GM10248 (cell line): ENCODE measurements at regions not wholly inside any gene's neighbourhood (a gene's known extent, or its start where the extent isn't known, plus 50 kb on each side); places are given as distances from the start of the nearest gene placed in this dataset.

ENCODE experiments used
- CTCF ChIA-PET: fragments of 300-600 bp; sonication (Branson Sonifier 250); formaldehyde crosslinking; extraction: SDS; loops from one replicate; lab custom pipeline; 2021; ENCODE audit warnings: antibody characterized with exemption; lab: Yijun Ruan, JAX
- POLR2A ChIA-PET: fragments of 350-650 bp; sonication (Branson Sonifier 250); formaldehyde crosslinking; extraction: SDS; loops from one replicate; lab custom pipeline; 2020; ENCODE audit warnings: antibody characterized with exemption; lab: Yijun Ruan, JAX
- DNase-seq: peaks from one replicate; pipeline ENCODE4 v3.0.0; 2012; ENCODE audit errors: extremely low spot score
- TF ChIP-seq, protein P1 (sequence below): IDR thresholded peaks from 2 replicates; pipeline ENCODE4 v1.5.1; 2012; ENCODE audit warnings: mild to moderate bottlenecking, low read depth; ENCODE audit errors: extremely low read depth, missing control alignments, control extremely low read depth

- DNase-seq: no peak
- ChIA-PET CTCF (interaction anchor here (0.9 to 1.4 kb wide), 2 partner anchors 10 to 34 kb away, joined by 3 to 4 read pairs; no protein-coding TSS in a partner anchor), POLR2A (no interaction called here)
- TF ChIP-seq, protein P1, sequence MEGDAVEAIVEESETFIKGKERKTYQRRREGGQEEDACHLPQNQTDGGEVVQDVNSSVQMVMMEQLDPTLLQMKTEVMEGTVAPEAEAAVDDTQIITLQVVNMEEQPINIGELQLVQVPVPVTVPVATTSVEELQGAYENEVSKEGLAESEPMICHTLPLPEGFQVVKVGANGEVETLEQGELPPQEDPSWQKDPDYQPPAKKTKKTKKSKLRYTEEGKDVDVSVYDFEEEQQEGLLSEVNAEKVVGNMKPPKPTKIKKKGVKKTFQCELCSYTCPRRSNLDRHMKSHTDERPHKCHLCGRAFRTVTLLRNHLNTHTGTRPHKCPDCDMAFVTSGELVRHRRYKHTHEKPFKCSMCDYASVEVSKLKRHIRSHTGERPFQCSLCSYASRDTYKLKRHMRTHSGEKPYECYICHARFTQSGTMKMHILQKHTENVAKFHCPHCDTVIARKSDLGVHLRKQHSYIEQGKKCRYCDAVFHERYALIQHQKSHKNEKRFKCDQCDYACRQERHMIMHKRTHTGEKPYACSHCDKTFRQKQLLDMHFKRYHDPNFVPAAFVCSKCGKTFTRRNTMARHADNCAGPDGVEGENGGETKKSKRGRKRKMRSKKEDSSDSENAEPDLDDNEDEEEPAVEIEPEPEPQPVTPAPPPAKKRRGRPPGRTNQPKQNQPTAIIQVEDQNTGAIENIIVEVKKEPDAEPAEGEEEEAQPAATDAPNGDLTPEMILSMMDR: no peak
These were observed 131.0 kb upstream of the SLC34A2 start for GRCh38 chr4:25524663-25525062.

DNA sequence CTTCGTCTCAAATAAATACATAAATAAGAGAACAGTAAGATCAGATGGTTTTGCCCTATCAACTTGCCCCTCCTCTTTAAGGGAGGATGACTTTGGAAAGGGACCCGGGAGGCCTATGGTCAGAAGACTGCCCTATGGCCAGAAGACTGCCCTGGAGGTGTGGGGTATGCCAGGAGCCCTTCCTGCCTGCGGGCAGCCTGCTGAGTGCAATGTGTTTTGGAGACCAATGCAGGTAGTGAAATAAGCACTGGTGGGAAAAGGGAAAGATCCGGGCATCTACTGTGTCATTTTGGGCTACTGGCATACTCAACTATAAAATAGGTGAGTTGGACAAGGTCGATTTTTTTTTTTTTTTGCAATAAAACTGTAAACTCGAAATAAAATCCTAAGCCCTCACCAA, 129.8 kb upstream of the SLC34A2 start:
- ChIA-PET POLR2A (no interaction called here), CTCF (no interaction called here)
- TF ChIP-seq, protein P1: no peak
- DNase-seq: no peak

DNA sequence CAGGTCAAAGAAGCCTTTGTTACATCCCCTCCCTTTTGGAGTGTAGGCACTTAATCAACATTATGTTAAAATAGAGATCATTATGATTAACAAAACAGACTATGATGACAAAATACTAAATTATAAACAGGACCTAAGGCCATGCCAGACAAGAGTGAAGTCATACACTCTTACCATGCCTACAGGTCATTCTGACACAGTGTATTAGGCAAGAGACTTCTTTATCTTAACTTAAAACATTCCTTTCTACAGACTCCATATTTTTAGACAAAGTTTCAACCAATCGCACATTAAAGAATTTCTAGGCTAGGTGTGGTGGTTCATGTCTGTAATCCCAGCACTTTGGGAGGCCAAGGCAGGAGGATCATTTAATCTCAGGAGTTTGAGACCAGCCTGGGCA, 128.6 kb upstream of the SLC34A2 start:
- no peak for DNase-seq
- TF ChIP-seq, protein P1: no peak
- POLR2A ChIA-PET: no interaction called here
- CTCF ChIA-PET: no interaction called here

- DNase-seq: no peak
- POLR2A ChIA-PET: no interaction called here
- CTCF ChIA-PET: no interaction called here
- TF ChIP-seq, protein P1: no peak
These were observed 127.3 kb upstream of the SLC34A2 start for GRCh38 chr4:25528391-25528790.

- ChIA-PET POLR2A (no interaction called here), CTCF (interaction anchor here (0.9 to 1.9 kb wide), 5 partner anchors 12 to 22 kb away, joined by 3 to 5 read pairs (median 3); no protein-coding TSS in a partner anchor)
- TF ChIP-seq, protein P1: no peak
- DNase-seq: no peak
These were observed 124.4 kb upstream of the SLC34A2 start for GRCh38 chr4:25531272-25531671.

- CTCF ChIA-PET: no interaction called here
- TF ChIP-seq, protein P1: no peak
- POLR2A ChIA-PET: no interaction called here
- DNase-seq: no peak
These were observed 123.1 kb upstream of the SLC34A2 start for GRCh38 chr4:25532591-25532990.
